ENCODE measurements at regions not wholly inside any gene's neighbourhood (a gene's known extent, or its start where the extent isn't known, plus 50 kb on each side); places are given as distances from the start of the nearest gene placed in this dataset.

DNA sequence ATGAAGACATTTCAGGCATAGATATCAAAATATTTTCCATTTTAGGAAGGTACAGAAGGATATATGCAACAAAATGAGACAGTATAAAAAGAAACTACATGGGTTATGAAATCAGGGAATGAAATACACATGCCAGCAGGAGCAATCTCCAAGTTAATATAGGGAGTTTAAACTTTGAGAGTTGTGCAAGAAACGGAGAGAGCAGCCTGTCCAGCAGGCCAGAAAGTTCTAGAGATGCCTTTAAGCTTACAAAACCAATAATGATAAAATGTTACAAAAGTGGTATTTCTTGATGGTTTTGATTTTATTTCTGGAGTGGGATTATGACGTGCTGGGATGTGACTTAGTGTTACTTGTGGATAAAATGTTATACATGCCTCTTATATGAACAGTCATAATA is 2047.9 kb downstream of the ARAP2 start:
- H3K4me2 ChIP-seq (ENCODE audit: extremely low read depth, insufficient read depth, low read length): no peak overlapping the region
- H3K4me3 ChIP-seq (replicated peaks in 1 of 4; ENCODE audit: control extremely low read depth in 1 of 4, insufficient read depth in 1 of 4, low read depth in 3 of 4, low read length in 4 of 4): no peak overlapping the region
- H4K20me1 ChIP-seq (ENCODE audit: control insufficient read depth, extremely low read depth, insufficient read depth, low read length): no peaks in the 10 kb centered on the region
- no peak overlapping the region for H3K27ac ChIP-seq (ENCODE audit: insufficient read depth, low read length)
- TF ChIP-seq EZH2 (IDR thresholded peaks at IDR 0.05; ENCODE audit: low read length, missing control alignments): no peak
- TF ChIP-seq, protein P1, sequence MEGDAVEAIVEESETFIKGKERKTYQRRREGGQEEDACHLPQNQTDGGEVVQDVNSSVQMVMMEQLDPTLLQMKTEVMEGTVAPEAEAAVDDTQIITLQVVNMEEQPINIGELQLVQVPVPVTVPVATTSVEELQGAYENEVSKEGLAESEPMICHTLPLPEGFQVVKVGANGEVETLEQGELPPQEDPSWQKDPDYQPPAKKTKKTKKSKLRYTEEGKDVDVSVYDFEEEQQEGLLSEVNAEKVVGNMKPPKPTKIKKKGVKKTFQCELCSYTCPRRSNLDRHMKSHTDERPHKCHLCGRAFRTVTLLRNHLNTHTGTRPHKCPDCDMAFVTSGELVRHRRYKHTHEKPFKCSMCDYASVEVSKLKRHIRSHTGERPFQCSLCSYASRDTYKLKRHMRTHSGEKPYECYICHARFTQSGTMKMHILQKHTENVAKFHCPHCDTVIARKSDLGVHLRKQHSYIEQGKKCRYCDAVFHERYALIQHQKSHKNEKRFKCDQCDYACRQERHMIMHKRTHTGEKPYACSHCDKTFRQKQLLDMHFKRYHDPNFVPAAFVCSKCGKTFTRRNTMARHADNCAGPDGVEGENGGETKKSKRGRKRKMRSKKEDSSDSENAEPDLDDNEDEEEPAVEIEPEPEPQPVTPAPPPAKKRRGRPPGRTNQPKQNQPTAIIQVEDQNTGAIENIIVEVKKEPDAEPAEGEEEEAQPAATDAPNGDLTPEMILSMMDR (conservative IDR thresholded peaks at IDR 0.05 in 1 of 2, IDR thresholded peaks at IDR 0.05 in 1 of 2; ENCODE audit: low read depth in 1 of 2, low read length in 2 of 2): no peak
- no peaks in the 10 kb centered on the region for H3K27me3 ChIP-seq (ENCODE audit: control insufficient read depth, insufficient read depth, low read length)
- no peaks in the 10 kb centered on the region for H3K79me2 ChIP-seq (ENCODE audit: control insufficient read depth, insufficient read depth, low read length)
- no peaks in the 10 kb centered on the region for H3K4me1 ChIP-seq (ENCODE audit: control insufficient read depth, extremely low read depth, insufficient read depth, low read length)
- no peak overlapping the region for H3K9ac ChIP-seq (ENCODE audit: insufficient read depth, low read length)
- H2AFZ ChIP-seq (ENCODE audit: low read length): no peak overlapping the region
- H3K9me3 ChIP-seq (ENCODE audit: control insufficient read depth, insufficient read depth, low read depth, low read length): no peaks in the 10 kb centered on the region
- no peaks in the 10 kb centered on the region for H3K36me3 ChIP-seq (ENCODE audit: control insufficient read depth, insufficient read depth, low read length)
- DNase-seq (ENCODE audit: low read depth in 2 of 2): peak in 1 of 2 donors; percentile 15

DNA sequence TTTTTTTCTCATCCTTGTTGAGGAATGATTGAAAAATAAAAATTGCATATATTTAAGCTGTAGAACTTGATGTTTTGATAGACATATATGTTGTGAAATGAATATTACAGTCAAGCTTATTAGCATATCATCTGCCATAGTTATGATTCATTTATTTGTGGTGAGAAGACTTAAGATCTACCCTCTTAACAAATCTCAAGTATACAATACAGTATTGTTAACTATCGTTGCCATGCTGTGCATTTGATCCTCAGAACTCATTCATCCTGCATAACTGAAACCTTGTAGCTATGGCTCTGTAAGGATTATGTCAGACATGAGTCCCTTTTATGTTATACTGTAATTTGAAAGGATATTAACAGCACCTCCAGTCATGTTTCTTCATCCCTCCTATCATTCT is 2045.3 kb downstream of the ARAP2 start:
- Histone ChIP-seq H3K4me3 (replicated peaks in 1 of 4; ENCODE audit: control extremely low read depth in 1 of 4, insufficient read depth in 1 of 4, low read depth in 3 of 4, low read length in 4 of 4) (no peak overlapping the region), H3K79me2 (ENCODE audit: control insufficient read depth, insufficient read depth, low read length) (no peaks in the 10 kb centered on the region), H3K36me3 (ENCODE audit: control insufficient read depth, insufficient read depth, low read length) (no peaks in the 10 kb centered on the region), H3K27ac (ENCODE audit: insufficient read depth, low read length) (no peak overlapping the region), H4K20me1 (ENCODE audit: control insufficient read depth, extremely low read depth, insufficient read depth, low read length) (no peaks in the 10 kb centered on the region), H2AFZ (ENCODE audit: low read length) (no peak overlapping the region), H3K9ac (ENCODE audit: insufficient read depth, low read length) (no peak overlapping the region), H3K27me3 (ENCODE audit: control insufficient read depth, insufficient read depth, low read length) (no peaks in the 10 kb centered on the region), H3K9me3 (ENCODE audit: control insufficient read depth, insufficient read depth, low read depth, low read length) (no peaks in the 10 kb centered on the region), H3K4me2 (ENCODE audit: extremely low read depth, insufficient read depth, low read length) (no peak overlapping the region), H3K4me1 (ENCODE audit: control insufficient read depth, extremely low read depth, insufficient read depth, low read length) (no peaks in the 10 kb centered on the region)
- no peak for DNase-seq (ENCODE audit: low read depth in 2 of 2)
- TF ChIP-seq, protein P1 (conservative IDR thresholded peaks at IDR 0.05 in 1 of 2, IDR thresholded peaks at IDR 0.05 in 1 of 2; ENCODE audit: low read depth in 1 of 2, low read length in 2 of 2): no peak
- TF ChIP-seq EZH2 (IDR thresholded peaks at IDR 0.05; ENCODE audit: low read length, missing control alignments): no peak

DNA sequence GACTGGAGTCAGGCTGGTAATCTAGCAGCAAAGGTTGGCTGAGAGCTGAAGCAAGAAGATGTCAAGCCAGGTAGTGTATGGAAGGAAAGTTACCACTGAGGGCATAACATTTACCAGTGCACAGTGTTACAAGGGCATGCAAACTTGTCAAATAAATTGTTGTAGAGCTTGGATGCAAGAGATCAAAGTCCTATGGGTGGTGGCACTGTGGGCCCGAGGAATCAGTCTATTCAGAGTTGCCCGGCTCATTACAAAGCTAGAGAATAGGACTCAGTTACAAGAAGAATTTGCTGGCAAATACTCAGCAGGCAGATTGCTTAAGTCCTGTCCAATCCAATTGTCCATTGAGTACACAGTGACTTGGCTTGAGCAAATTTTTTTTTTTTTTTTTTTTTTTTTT is 2043.8 kb downstream of the ARAP2 start:
- DNase-seq (ENCODE audit: low read depth in 2 of 2): no peak
- Histone ChIP-seq H3K79me2 (ENCODE audit: control insufficient read depth, insufficient read depth, low read length) (no peaks in the 10 kb centered on the region), H4K20me1 (ENCODE audit: control insufficient read depth, extremely low read depth, insufficient read depth, low read length) (no peaks in the 10 kb centered on the region), H3K9me3 (ENCODE audit: control insufficient read depth, insufficient read depth, low read depth, low read length) (no peaks in the 10 kb centered on the region), H2AFZ (ENCODE audit: low read length) (no peak overlapping the region), H3K4me2 (ENCODE audit: extremely low read depth, insufficient read depth, low read length) (no peak overlapping the region), H3K27me3 (ENCODE audit: control insufficient read depth, insufficient read depth, low read length) (no peaks in the 10 kb centered on the region), H3K4me3 (replicated peaks in 1 of 4; ENCODE audit: control extremely low read depth in 1 of 4, insufficient read depth in 1 of 4, low read depth in 3 of 4, low read length in 4 of 4) (no peak overlapping the region), H3K27ac (ENCODE audit: insufficient read depth, low read length) (no peak overlapping the region), H3K4me1 (ENCODE audit: control insufficient read depth, extremely low read depth, insufficient read depth, low read length) (no peaks in the 10 kb centered on the region), H3K36me3 (ENCODE audit: control insufficient read depth, insufficient read depth, low read length) (no peaks in the 10 kb centered on the region), H3K9ac (ENCODE audit: insufficient read depth, low read length) (no peak overlapping the region)
- TF ChIP-seq EZH2 (IDR thresholded peaks at IDR 0.05; ENCODE audit: low read length, missing control alignments): no peak
- TF ChIP-seq, protein P1 (conservative IDR thresholded peaks at IDR 0.05 in 1 of 2, IDR thresholded peaks at IDR 0.05 in 1 of 2; ENCODE audit: low read depth in 1 of 2, low read length in 2 of 2): no peak

All from fibroblast of lung (primary cell).